Neuron (in vitro differentiated cells): ENCODE measurements at regions not wholly inside any gene's neighbourhood (a gene's known extent, or its start where the extent isn't known, plus 50 kb on each side); places are given as distances from the start of the nearest gene placed in this dataset.

Source experiments
- H2AFZ ChIP-seq: one replicate; pipeline ENCODE4 v1.6.1; 2013; ENCODE audit warnings: low read depth, mild to moderate bottlenecking, inconsistent platforms, low read length, moderate library complexity
- H3K27me3 ChIP-seq: one replicate; pipeline ENCODE4 v1.6.1; 2013; ENCODE audit warnings: low read length; ENCODE audit not compliant: insufficient read depth
- H3K36me3 ChIP-seq: one replicate; pipeline ENCODE4 v1.6.1; 2013; ENCODE audit warnings: low read length; ENCODE audit not compliant: insufficient read depth
- H3K4me1 ChIP-seq: one replicate; pipeline ENCODE4 v1.6.1; 2013; ENCODE audit warnings: low read length; ENCODE audit not compliant: insufficient read depth
- H3K4me3 ChIP-seq: 2 replicates; pipeline ENCODE4 v1.5.1; 2013; ENCODE audit warnings: mild to moderate bottlenecking, low read length, moderate library complexity
- H3K9me3 ChIP-seq: one replicate; pipeline ENCODE4 v1.6.1; 2013; ENCODE audit warnings: low read length

GRCh38 chr16:62644030-62644812 is 608.0 kb upstream of the CDH8 start:
- Histone ChIP-seq H3K27me3 (no peaks in the 10 kb centered on the region), H3K9me3 (no peaks in the 10 kb centered on the region), H3K36me3 (no peaks in the 10 kb centered on the region), H2AFZ (no peak overlapping the region), H3K4me3 (no peak overlapping the region), H3K4me1 (no peaks in the 10 kb centered on the region)

- no peaks in the 10 kb centered on the region for H3K9me3 ChIP-seq
- H3K27me3 ChIP-seq: no peaks in the 10 kb centered on the region
- no peak overlapping the region for H2AFZ ChIP-seq
- H3K4me1 ChIP-seq: no peaks in the 10 kb centered on the region
- H3K36me3 ChIP-seq: no peaks in the 10 kb centered on the region
- no peak overlapping the region for H3K4me3 ChIP-seq
Observed at GRCh38 chr16:62642677-62643076, 606.4 kb upstream of the CDH8 start.

GRCh38 chr16:62639890-62640289 is 603.7 kb upstream of the CDH8 start:
- Histone ChIP-seq H3K9me3 (no peaks in the 10 kb centered on the region), H3K4me3 (no peak overlapping the region), H3K36me3 (no peaks in the 10 kb centered on the region), H3K4me1 (no peaks in the 10 kb centered on the region), H2AFZ (peak overlapping the region; percentile 78), H3K27me3 (no peaks in the 10 kb centered on the region)

GRCh38 chr16:62638964-62639870 is 603.0 kb upstream of the CDH8 start:
- Histone ChIP-seq H3K9me3 (no peaks in the 10 kb centered on the region), H3K4me3 (no peak overlapping the region), H3K36me3 (no peaks in the 10 kb centered on the region), H3K27me3 (no peaks in the 10 kb centered on the region), H2AFZ (peak overlapping the region; percentile 78), H3K4me1 (no peaks in the 10 kb centered on the region)

- Histone ChIP-seq H3K36me3 (no peaks in the 10 kb centered on the region), H3K9me3 (no peaks in the 10 kb centered on the region), H3K27me3 (no peaks in the 10 kb centered on the region), H3K4me1 (no peaks in the 10 kb centered on the region), H3K4me3 (no peak overlapping the region), H2AFZ (peak overlapping the region; percentile 78)
Observed at GRCh38 chr16:62638324-62638911, 602.2 kb upstream of the CDH8 start.

- H3K27me3 ChIP-seq: no peaks in the 10 kb centered on the region
- peak overlapping the region; percentile 71 for H2AFZ ChIP-seq
- no peaks in the 10 kb centered on the region for H3K9me3 ChIP-seq
Observed at GRCh38 chr16:62625326-62625725, 589.1 kb upstream of the CDH8 start.

GRCh38 chr16:62620275-62620674 is 584.0 kb upstream of the CDH8 start:
- Histone ChIP-seq H3K4me1 (peaks cover 9% of the 10 kb centered on the region), H3K9me3 (no peaks in the 10 kb centered on the region), H3K36me3 (no peaks in the 10 kb centered on the region), H2AFZ (peak overlapping the region; percentile 55), H3K27me3 (no peaks in the 10 kb centered on the region), H3K4me3 (no peak overlapping the region)

More at GRCh38 chr16:62625326-62625725, 589.1 kb upstream of the CDH8 start:
- no peak overlapping the region for H3K4me3 ChIP-seq
- peaks cover 8% of the 10 kb centered on the region for H3K4me1 ChIP-seq
- no peaks in the 10 kb centered on the region for H3K36me3 ChIP-seq

GRCh38 chr16:62615526-62615925 is 579.3 kb upstream of the CDH8 start:
- H2AFZ ChIP-seq: no peak overlapping the region
- H3K4me3 ChIP-seq: no peak overlapping the region
- H3K4me1 ChIP-seq: peaks cover 7% of the 10 kb centered on the region
- H3K36me3 ChIP-seq: no peaks in the 10 kb centered on the region
- H3K27me3 ChIP-seq: no peaks in the 10 kb centered on the region
- H3K9me3 ChIP-seq: no peaks in the 10 kb centered on the region

- H3K4me3 ChIP-seq: no peak overlapping the region
- no peaks in the 10 kb centered on the region for H3K36me3 ChIP-seq
- H2AFZ ChIP-seq: no peak overlapping the region
- no peaks in the 10 kb centered on the region for H3K27me3 ChIP-seq
- peaks cover 2% of the 10 kb centered on the region for H3K4me1 ChIP-seq
- no peaks in the 10 kb centered on the region for H3K9me3 ChIP-seq
Observed at GRCh38 chr16:62610291-62610690, 574.1 kb upstream of the CDH8 start.

GRCh38 chr16:62602790-62603189 is 566.6 kb upstream of the CDH8 start:
- Histone ChIP-seq H3K27me3 (no peaks in the 10 kb centered on the region), H2AFZ (no peak overlapping the region), H3K36me3 (no peaks in the 10 kb centered on the region), H3K4me1 (peaks cover 2% of the 10 kb centered on the region), H3K4me3 (no peak overlapping the region), H3K9me3 (no peaks in the 10 kb centered on the region)

- H3K36me3 ChIP-seq: no peaks in the 10 kb centered on the region
- H2AFZ ChIP-seq: no peak overlapping the region
- H3K9me3 ChIP-seq: no peaks in the 10 kb centered on the region
- no peaks in the 10 kb centered on the region for H3K27me3 ChIP-seq
- peaks cover 2% of the 10 kb centered on the region for H3K4me1 ChIP-seq
- H3K4me3 ChIP-seq: no peak overlapping the region
Observed at GRCh38 chr16:62597875-62598274, 561.6 kb upstream of the CDH8 start.

- Histone ChIP-seq H3K36me3 (no peaks in the 10 kb centered on the region), H3K4me1 (peaks cover 2% of the 10 kb centered on the region), H3K9me3 (no peaks in the 10 kb centered on the region)
Observed at GRCh38 chr16:62596584-62596983, 560.3 kb upstream of the CDH8 start.

GRCh38 chr16:62596125-62596524 is 559.9 kb upstream of the CDH8 start:
- Histone ChIP-seq H3K36me3 (no peaks in the 10 kb centered on the region), H3K27me3 (no peaks in the 10 kb centered on the region), H3K9me3 (no peaks in the 10 kb centered on the region), H2AFZ (no peak overlapping the region), H3K4me3 (no peak overlapping the region), H3K4me1 (peaks cover 2% of the 10 kb centered on the region)

More at GRCh38 chr16:62596584-62596983, 560.3 kb upstream of the CDH8 start:
- H3K27me3 ChIP-seq: no peaks in the 10 kb centered on the region
- H2AFZ ChIP-seq: no peak overlapping the region
- no peak overlapping the region for H3K4me3 ChIP-seq
